ENCODE measurements at regions not wholly inside any gene's neighbourhood (a gene's known extent, or its start where the extent isn't known, plus 50 kb on each side); places are given as distances from the start of the nearest gene placed in this dataset.

GRCh38 chr1:30516485-30516858 lies 206.9 kb downstream of the MATN1 start:
- TF ChIP-seq POLR2A (IDR thresholded peaks at IDR 0.05) = no peak
- no peak for TF ChIP-seq CTCF (IDR thresholded peaks at IDR 0.05 in 8 of 11, conservative IDR thresholded peaks at IDR 0.05 in 3 of 11)
- no peak for TF ChIP-seq POLR2AphosphoS5 (IDR thresholded peaks at IDR 0.05)
- Histone ChIP-seq H3K27me3 (replicated peaks in 1 of 7) (peaks cover 0 to 38% (median 0%) of the 10 kb centered on the region in 7 donors), H3K27ac (no peak overlapping the region), H3K4me3 (no peak overlapping the region), H3K4me1 (no peaks in the 10 kb centered on the region), H3K9me3 (no peaks in the 10 kb centered on the region), H3K36me3 (no peaks in the 10 kb centered on the region)
- peak; percentile 24 for DNase-seq
- WGBS, 5 donors = 71 to 96% (median 87%) methylated on average over 4 of the region's 4 CpGs
- intact Hi-C loops (cut with DNase I; ENCODE audit: low total_unique reads) = no loop called here

- intact Hi-C loops (cut with DNase I; ENCODE audit: low total_unique reads) = no loop called here
- no peak overlapping the region for H3K4me3 ChIP-seq
These were observed 207.5 kb downstream of the MATN1 start for GRCh38 chr1:30515755-30516484.

GRCh38 chr1:30514945-30515344 lies 208.4 kb downstream of the MATN1 start:
- intact Hi-C loops (cut with DNase I; ENCODE audit: low total_unique reads) = no loop called here
- 50 to 60% (median 53%) methylated on average over 3 of the region's 3 CpGs for WGBS, 5 donors
- Histone ChIP-seq H3K4me1 (no peaks in the 10 kb centered on the region), H3K4me3 (no peak overlapping the region), H3K27me3 (replicated peaks in 1 of 7) (peaks cover 0 to 42% (median 0%) of the 10 kb centered on the region in 7 donors), H3K36me3 (no peaks in the 10 kb centered on the region), H3K9me3 (no peaks in the 10 kb centered on the region), H3K27ac (no peak overlapping the region)
- peak; percentile 47 for DNase-seq
- no peak for TF ChIP-seq CTCF (IDR thresholded peaks at IDR 0.05 in 8 of 11, conservative IDR thresholded peaks at IDR 0.05 in 3 of 11)
- TF ChIP-seq POLR2AphosphoS5 (IDR thresholded peaks at IDR 0.05) = no peak
- no peak for TF ChIP-seq POLR2A (IDR thresholded peaks at IDR 0.05)

More at GRCh38 chr1:30515755-30516484, 207.5 kb downstream of the MATN1 start:
- TF ChIP-seq POLR2A (IDR thresholded peaks at IDR 0.05) = no peak
- no peak for TF ChIP-seq POLR2AphosphoS5 (IDR thresholded peaks at IDR 0.05)
- TF ChIP-seq CTCF (IDR thresholded peaks at IDR 0.05 in 8 of 11, conservative IDR thresholded peaks at IDR 0.05 in 3 of 11) = no peak
- 61 to 75% (median 68%) methylated on average over 10 of the region's 10 CpGs for WGBS, 5 donors
- no peaks in the 10 kb centered on the region for H3K36me3 ChIP-seq
- no peaks in the 10 kb centered on the region for H3K9me3 ChIP-seq
- no peaks in the 10 kb centered on the region for H3K4me1 ChIP-seq
- peaks cover 0 to 39% (median 0%) of the 10 kb centered on the region in 7 donors for H3K27me3 ChIP-seq (replicated peaks in 1 of 7)
- peak; percentile 39 for DNase-seq
- H3K27ac ChIP-seq = no peak overlapping the region

GRCh38 chr1:30514137-30514654 lies 209.2 kb downstream of the MATN1 start:
- 36 to 49% (median 39%) methylated on average over 6 of the region's 6 CpGs for WGBS, 5 donors
- Histone ChIP-seq H3K4me1 (no peaks in the 10 kb centered on the region), H3K36me3 (no peaks in the 10 kb centered on the region), H3K9me3 (peaks cover 0 to 4% (median 0%) of the 10 kb centered on the region in 8 donors), H3K27ac (no peak overlapping the region), H3K4me3 (no peak overlapping the region), H3K27me3 (replicated peaks in 1 of 7) (peaks cover 0 to 49% (median 0%) of the 10 kb centered on the region in 7 donors)
- DNase-seq = peak; percentile 21
- no peak for TF ChIP-seq POLR2AphosphoS5 (IDR thresholded peaks at IDR 0.05)
- intact Hi-C loops (cut with DNase I; ENCODE audit: low total_unique reads) = no loop called here

Data from spleen (tissue), 11 donors.